Neural cell (in vitro differentiated cells): ENCODE measurements at regions not wholly inside any gene's neighbourhood (a gene's known extent, or its start where the extent isn't known, plus 50 kb on each side); places are given as distances from the start of the nearest gene placed in this dataset.

ENCODE experiments used
- MXI1 ChIP-seq: fragments of 450-650 bp; conservative IDR thresholded peaks from 2 replicates; pipeline ENCODE4 v1.6.1; 2014; ENCODE audit warnings: antibody characterized with exemption, mild to moderate bottlenecking; ENCODE audit not compliant: poor library complexity, severe bottlenecking
- TF ChIP-seq, protein P1 (sequence below): fragments of 450-650 bp; IDR thresholded peaks from 2 replicates; pipeline ENCODE4 v1.5.1; 2014; ENCODE audit warnings: antibody characterized with exemption, mild to moderate bottlenecking, moderate library complexity; ENCODE audit not compliant: poor library complexity, severe bottlenecking

- TF ChIP-seq MXI1: no peak
- TF ChIP-seq, protein P1, sequence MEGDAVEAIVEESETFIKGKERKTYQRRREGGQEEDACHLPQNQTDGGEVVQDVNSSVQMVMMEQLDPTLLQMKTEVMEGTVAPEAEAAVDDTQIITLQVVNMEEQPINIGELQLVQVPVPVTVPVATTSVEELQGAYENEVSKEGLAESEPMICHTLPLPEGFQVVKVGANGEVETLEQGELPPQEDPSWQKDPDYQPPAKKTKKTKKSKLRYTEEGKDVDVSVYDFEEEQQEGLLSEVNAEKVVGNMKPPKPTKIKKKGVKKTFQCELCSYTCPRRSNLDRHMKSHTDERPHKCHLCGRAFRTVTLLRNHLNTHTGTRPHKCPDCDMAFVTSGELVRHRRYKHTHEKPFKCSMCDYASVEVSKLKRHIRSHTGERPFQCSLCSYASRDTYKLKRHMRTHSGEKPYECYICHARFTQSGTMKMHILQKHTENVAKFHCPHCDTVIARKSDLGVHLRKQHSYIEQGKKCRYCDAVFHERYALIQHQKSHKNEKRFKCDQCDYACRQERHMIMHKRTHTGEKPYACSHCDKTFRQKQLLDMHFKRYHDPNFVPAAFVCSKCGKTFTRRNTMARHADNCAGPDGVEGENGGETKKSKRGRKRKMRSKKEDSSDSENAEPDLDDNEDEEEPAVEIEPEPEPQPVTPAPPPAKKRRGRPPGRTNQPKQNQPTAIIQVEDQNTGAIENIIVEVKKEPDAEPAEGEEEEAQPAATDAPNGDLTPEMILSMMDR: no peak
Measured at GRCh38 chr3:162626172-162626571, 1129.6 kb downstream of the OTOL1 start.
